Endothelial cell of umbilical vein (primary cell): ENCODE measurements at regions not wholly inside any gene's neighbourhood (a gene's known extent, or its start where the extent isn't known, plus 50 kb on each side); places are given as distances from the start of the nearest gene placed in this dataset.

Source experiments
- POLR2AphosphoS5 ChIP-seq: IDR thresholded peaks from 2 replicates; pipeline ENCODE4 v1.6.1; 2012; ENCODE audit warnings: low read depth, mild to moderate bottlenecking, control low read depth, low read length, moderate library complexity; ENCODE audit not compliant: insufficient read depth
- TF ChIP-seq, protein P1 (sequence below), 2 donors: IDR thresholded peaks; 1 replicate in 1 of 2; 2 replicates in 1 of 2; pipeline ENCODE4 v1.5.1; 2011; ENCODE audit warnings: low read length in 2 of 2, mild to moderate bottlenecking in 2 of 2, moderate library complexity in 2 of 2, control low read depth in 1 of 2, inconsistent platforms in 1 of 2, low read depth in 1 of 2; ENCODE audit not compliant: insufficient read depth in 1 of 2; ENCODE audit errors: extremely low read depth in 1 of 2
- TF ChIP-seq, protein P2 (sequence below): IDR thresholded peaks from 2 replicates; pipeline ENCODE4 v1.6.1; 2011; ENCODE audit not compliant: insufficient read depth, insufficient read length

DNA sequence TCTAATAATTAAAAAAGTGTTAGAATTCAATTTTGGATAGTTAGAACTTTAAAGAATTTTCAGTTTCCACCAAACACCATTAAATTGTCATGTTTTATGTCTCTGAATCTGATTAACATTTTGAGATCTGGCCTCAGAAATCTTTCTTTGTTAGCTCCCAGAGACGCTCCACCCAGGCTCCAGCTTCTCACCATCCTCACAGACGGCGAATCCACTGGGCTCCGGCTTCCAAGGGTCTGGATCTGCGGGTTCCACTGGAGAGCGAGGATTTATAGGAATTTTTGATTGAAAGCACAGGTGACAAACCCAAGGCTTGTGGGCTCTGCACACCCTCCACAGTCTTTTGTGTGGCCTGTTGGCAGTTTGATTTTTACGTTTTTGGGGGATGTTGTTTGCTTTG is 160.6 kb downstream of the URI1 start:
- TF ChIP-seq, protein P1, sequence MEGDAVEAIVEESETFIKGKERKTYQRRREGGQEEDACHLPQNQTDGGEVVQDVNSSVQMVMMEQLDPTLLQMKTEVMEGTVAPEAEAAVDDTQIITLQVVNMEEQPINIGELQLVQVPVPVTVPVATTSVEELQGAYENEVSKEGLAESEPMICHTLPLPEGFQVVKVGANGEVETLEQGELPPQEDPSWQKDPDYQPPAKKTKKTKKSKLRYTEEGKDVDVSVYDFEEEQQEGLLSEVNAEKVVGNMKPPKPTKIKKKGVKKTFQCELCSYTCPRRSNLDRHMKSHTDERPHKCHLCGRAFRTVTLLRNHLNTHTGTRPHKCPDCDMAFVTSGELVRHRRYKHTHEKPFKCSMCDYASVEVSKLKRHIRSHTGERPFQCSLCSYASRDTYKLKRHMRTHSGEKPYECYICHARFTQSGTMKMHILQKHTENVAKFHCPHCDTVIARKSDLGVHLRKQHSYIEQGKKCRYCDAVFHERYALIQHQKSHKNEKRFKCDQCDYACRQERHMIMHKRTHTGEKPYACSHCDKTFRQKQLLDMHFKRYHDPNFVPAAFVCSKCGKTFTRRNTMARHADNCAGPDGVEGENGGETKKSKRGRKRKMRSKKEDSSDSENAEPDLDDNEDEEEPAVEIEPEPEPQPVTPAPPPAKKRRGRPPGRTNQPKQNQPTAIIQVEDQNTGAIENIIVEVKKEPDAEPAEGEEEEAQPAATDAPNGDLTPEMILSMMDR (IDR thresholded peaks at IDR 0.05; ENCODE audit: extremely low read depth in 1 of 2, insufficient read depth in 1 of 2, low read depth in 1 of 2, low read length in 2 of 2) = no peak
- no peak for TF ChIP-seq POLR2AphosphoS5
- TF ChIP-seq, protein P2, sequence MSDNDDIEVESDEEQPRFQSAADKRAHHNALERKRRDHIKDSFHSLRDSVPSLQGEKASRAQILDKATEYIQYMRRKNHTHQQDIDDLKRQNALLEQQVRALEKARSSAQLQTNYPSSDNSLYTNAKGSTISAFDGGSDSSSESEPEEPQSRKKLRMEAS = no peak
